GM13976 (cell line): ENCODE measurements at regions not wholly inside any gene's neighbourhood (a gene's known extent, or its start where the extent isn't known, plus 50 kb on each side); places are given as distances from the start of the nearest gene placed in this dataset.
"Not testable (repeated sequence)": the region's sequence is repeated elsewhere in the genome, so short reads cannot be mapped to it uniquely, and the experiment has no call there.

Experiments used
- DNase-seq: peaks from one replicate; pipeline ENCODE4 v3.0.0; 2012; ENCODE audit warnings: low spot score
- CTCF ChIP-seq: IDR thresholded peaks from 2 replicates; pipeline ENCODE4 v1.5.1; 2012; ENCODE audit warnings: borderline replicate concordance, mild to moderate bottlenecking; ENCODE audit not compliant: insufficient read depth; ENCODE audit errors: extremely low read depth, missing control alignments, control extremely low read depth
- in situ Hi-C: fragments of 300-500 bp; cut with MboI; formaldehyde crosslinking; loops from one replicate; pipeline ENCODE4 v1.12.0; 2022; ENCODE audit warnings: low sequenced_read_pairs, mixed read lengths, inconsistent platforms; ENCODE audit not compliant: unreplicated experiment

- no peak for TF ChIP-seq CTCF
- DNase-seq: no peak
- in situ Hi-C loops: no loop called here
These were observed 262.0 kb upstream of the NRP1 start for GRCh38 chr10:33596422-33596821.

GRCh38 chr10:33594475-33594874, 260.0 kb upstream of the NRP1 start:
- no peak for TF ChIP-seq CTCF
- in situ Hi-C loops: no loop called here
- DNase-seq: no peak

- no peak for DNase-seq
- in situ Hi-C loops: no loop called here
- no peak for TF ChIP-seq CTCF
These were observed 254.6 kb upstream of the NRP1 start for GRCh38 chr10:33588974-33589600.

GRCh38 chr10:33584596-33584995, 250.1 kb upstream of the NRP1 start:
- in situ Hi-C loops, DNase-seq: not testable (repeated sequence)

- TF ChIP-seq CTCF: no peak
- no peak for DNase-seq
- in situ Hi-C loops: no loop called here
These were observed 245.5 kb upstream of the NRP1 start for GRCh38 chr10:33579996-33580395.

- no peak for TF ChIP-seq CTCF
- in situ Hi-C loops: no loop called here
- no peak for DNase-seq
These were observed 239.1 kb upstream of the NRP1 start for GRCh38 chr10:33573606-33574005.

GRCh38 chr10:33571616-33572015, 237.1 kb upstream of the NRP1 start:
- in situ Hi-C loops: no loop called here
- DNase-seq: no peak
- TF ChIP-seq CTCF: no peak
